ENCODE measurements at regions not wholly inside any gene's neighbourhood (a gene's known extent, or its start where the extent isn't known, plus 50 kb on each side); places are given as distances from the start of the nearest gene placed in this dataset.

GRCh38 chr17:11006530-11006929, 168.6 kb upstream of the PIRT start:
- intact Hi-C loops (cut with micrococcal nuclease): no loop called here
- Mint-ChIP-seq H3K27me3 (peaks cover 0 to 3% of the 10 kb centered on the region in 2 donors), H3K4me3 (no peak overlapping the region), H3K9me3 (peaks cover 0 to 10% (median 4%) of the 10 kb centered on the region in 8 donors), H3K4me1 (no peaks in the 10 kb centered on the region), H3K27ac (no peak overlapping the region), H3K36me3 (no peaks in the 10 kb centered on the region)
- no peak overlapping the region for H3K4me3 ChIP-seq (ENCODE audit: low read length in 2 of 2)
- CTCF ChIA-PET (ENCODE audit: partially characterized antibody): no interaction called here
- no peaks in the 10 kb centered on the region for H3K4me1 ChIP-seq (ENCODE audit: insufficient read depth, low read length)
- no peaks in the 10 kb centered on the region for H3K36me3 ChIP-seq (ENCODE audit: insufficient read depth, low read length)
- no peaks in the 10 kb centered on the region for H3K9me3 ChIP-seq (ENCODE audit: control insufficient read depth in 1 of 2, low read length in 2 of 2)
- no peaks in the 10 kb centered on the region for H3K27me3 ChIP-seq (ENCODE audit: insufficient read depth, low read length)
- POLR2A ChIA-PET (ENCODE audit: partially characterized antibody): no interaction called here
- no peak for DNase-seq
- H3K27ac ChIP-seq (ENCODE audit: low read depth, low read length): no peak overlapping the region

DNA sequence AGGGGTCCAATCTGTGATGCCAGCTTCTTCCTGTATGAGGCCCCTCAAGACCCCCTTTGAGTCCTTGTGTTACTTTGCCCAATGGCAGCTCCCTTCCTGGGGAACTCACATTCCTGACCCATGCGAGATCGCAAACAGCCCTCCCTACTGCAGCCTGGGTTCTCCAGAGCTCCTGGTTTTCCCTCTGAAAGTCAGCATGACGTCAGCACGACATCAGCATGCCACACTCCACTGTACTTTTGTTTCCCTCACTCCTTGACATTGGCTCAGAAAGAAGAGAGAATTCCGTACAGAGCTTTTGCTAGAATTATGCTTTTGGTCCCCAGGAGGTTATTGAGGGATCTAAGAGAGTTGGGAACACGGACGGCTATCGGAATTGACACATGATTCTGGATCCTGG, 168.1 kb upstream of the PIRT start:
- intact Hi-C loops (cut with micrococcal nuclease): no loop called here
- CTCF ChIA-PET (ENCODE audit: partially characterized antibody): no interaction called here
- Mint-ChIP-seq H3K4me3 (no peak overlapping the region), H3K9me3 (peaks cover 0 to 9% (median 4%) of the 10 kb centered on the region in 8 donors), H3K27me3 (peaks cover 0 to 3% of the 10 kb centered on the region in 2 donors), H3K27ac (no peak overlapping the region), H3K4me1 (no peaks in the 10 kb centered on the region), H3K36me3 (no peaks in the 10 kb centered on the region)
- Histone ChIP-seq H3K27ac (ENCODE audit: low read depth, low read length) (no peak overlapping the region), H3K36me3 (ENCODE audit: insufficient read depth, low read length) (no peaks in the 10 kb centered on the region), H3K4me1 (ENCODE audit: insufficient read depth, low read length) (no peaks in the 10 kb centered on the region), H3K9me3 (ENCODE audit: control insufficient read depth in 1 of 2, low read length in 2 of 2) (no peaks in the 10 kb centered on the region), H3K27me3 (ENCODE audit: insufficient read depth, low read length) (no peaks in the 10 kb centered on the region), H3K4me3 (ENCODE audit: low read length in 2 of 2) (no peak overlapping the region)
- DNase-seq: no peak
- POLR2A ChIA-PET (ENCODE audit: partially characterized antibody): no interaction called here

- H3K27me3 ChIP-seq (ENCODE audit: insufficient read depth, low read length): no peaks in the 10 kb centered on the region
- H3K27ac ChIP-seq (ENCODE audit: low read depth, low read length): no peak overlapping the region
- H3K27me3 Mint-ChIP-seq: peaks cover 0 to 5% of the 10 kb centered on the region in 2 donors
- no peaks in the 10 kb centered on the region for H3K4me1 ChIP-seq (ENCODE audit: insufficient read depth, low read length)
- DNase-seq: no peak
- H3K4me3 ChIP-seq (ENCODE audit: low read length in 2 of 2): no peak overlapping the region
- H3K27ac Mint-ChIP-seq: no peak overlapping the region
- intact Hi-C loops (cut with micrococcal nuclease): no loop called here
- no peaks in the 10 kb centered on the region for H3K36me3 ChIP-seq (ENCODE audit: insufficient read depth, low read length)
- no peak overlapping the region for H3K4me3 Mint-ChIP-seq
- CTCF ChIA-PET (ENCODE audit: partially characterized antibody): no interaction called here
- H3K36me3 Mint-ChIP-seq: no peaks in the 10 kb centered on the region
- peaks cover 0 to 7% (median 3%) of the 10 kb centered on the region in 8 donors for H3K9me3 Mint-ChIP-seq
- no peaks in the 10 kb centered on the region for H3K9me3 ChIP-seq (ENCODE audit: control insufficient read depth in 1 of 2, low read length in 2 of 2)
- POLR2A ChIA-PET (ENCODE audit: partially characterized antibody): no interaction called here
- no peaks in the 10 kb centered on the region for H3K4me1 Mint-ChIP-seq
Measured at GRCh38 chr17:11002417-11002816, 164.5 kb upstream of the PIRT start.

GRCh38 chr17:11001651-11002050, 163.8 kb upstream of the PIRT start:
- no peaks in the 10 kb centered on the region for H3K36me3 ChIP-seq (ENCODE audit: insufficient read depth, low read length)
- Mint-ChIP-seq H3K27ac (no peak overlapping the region), H3K9me3 (peaks cover 0 to 6% (median 1%) of the 10 kb centered on the region in 8 donors), H3K4me3 (no peak overlapping the region), H3K4me1 (no peaks in the 10 kb centered on the region), H3K27me3 (peaks cover 0 to 5% of the 10 kb centered on the region in 2 donors), H3K36me3 (no peaks in the 10 kb centered on the region)
- ChIA-PET POLR2A (ENCODE audit: partially characterized antibody) (no interaction called here), CTCF (ENCODE audit: partially characterized antibody) (no interaction called here)
- no peak for DNase-seq
- H3K9me3 ChIP-seq (ENCODE audit: control insufficient read depth in 1 of 2, low read length in 2 of 2): no peaks in the 10 kb centered on the region
- no peaks in the 10 kb centered on the region for H3K4me1 ChIP-seq (ENCODE audit: insufficient read depth, low read length)
- intact Hi-C loops (cut with micrococcal nuclease): no loop called here
- no peak overlapping the region for H3K4me3 ChIP-seq (ENCODE audit: low read length in 2 of 2)
- no peak overlapping the region for H3K27ac ChIP-seq (ENCODE audit: low read depth, low read length)
- H3K27me3 ChIP-seq (ENCODE audit: insufficient read depth, low read length): no peaks in the 10 kb centered on the region

- no peak overlapping the region for H3K4me3 ChIP-seq (ENCODE audit: low read length in 2 of 2)
- POLR2A ChIA-PET (ENCODE audit: partially characterized antibody): no interaction called here
- no peak for DNase-seq
- intact Hi-C loops (cut with micrococcal nuclease): no loop called here
- H3K27me3 ChIP-seq (ENCODE audit: insufficient read depth, low read length): no peaks in the 10 kb centered on the region
- CTCF ChIA-PET (ENCODE audit: partially characterized antibody): no interaction called here
- peaks cover 0 to 9% (median 0%) of the 10 kb centered on the region in 8 donors for H3K9me3 Mint-ChIP-seq
- H3K27me3 Mint-ChIP-seq: peaks cover 3 to 8% of the 10 kb centered on the region in 2 donors
- no peaks in the 10 kb centered on the region for H3K36me3 ChIP-seq (ENCODE audit: insufficient read depth, low read length)
- H3K27ac ChIP-seq (ENCODE audit: low read depth, low read length): no peak overlapping the region
- H3K36me3 Mint-ChIP-seq: no peaks in the 10 kb centered on the region
- H3K4me3 Mint-ChIP-seq: no peak overlapping the region
- H3K27ac Mint-ChIP-seq: no peak overlapping the region
- H3K9me3 ChIP-seq (ENCODE audit: control insufficient read depth in 1 of 2, low read length in 2 of 2): no peaks in the 10 kb centered on the region
- no peaks in the 10 kb centered on the region for H3K4me1 ChIP-seq (ENCODE audit: insufficient read depth, low read length)
- no peaks in the 10 kb centered on the region for H3K4me1 Mint-ChIP-seq
Measured at GRCh38 chr17:10999484-10999883, 161.6 kb upstream of the PIRT start.

DNA sequence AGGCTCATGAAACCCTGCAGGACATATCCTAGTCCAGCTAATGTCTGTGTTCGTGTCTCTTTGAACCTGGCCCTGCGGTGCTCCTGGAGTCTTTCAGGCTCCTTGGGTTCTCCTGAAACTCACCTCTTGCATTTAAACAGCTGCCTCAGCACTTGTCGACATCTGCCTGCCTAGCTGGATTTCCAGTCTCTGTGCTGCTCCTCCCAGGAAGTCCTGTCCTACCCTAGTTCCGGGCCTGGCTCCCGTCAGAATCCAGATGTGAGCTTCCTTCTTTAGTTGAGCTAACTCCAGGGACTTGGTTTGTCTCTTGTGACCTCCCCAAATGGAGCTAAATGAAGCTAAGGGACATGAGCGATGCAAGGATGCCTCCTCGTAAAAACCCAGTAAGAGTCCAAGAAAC, 155.2 kb upstream of the PIRT start:
- no peaks in the 10 kb centered on the region for H3K9me3 ChIP-seq (ENCODE audit: control insufficient read depth in 1 of 2, low read length in 2 of 2)
- H3K27ac ChIP-seq (ENCODE audit: low read depth, low read length): no peak overlapping the region
- POLR2A ChIA-PET (ENCODE audit: partially characterized antibody): no interaction called here
- CTCF ChIA-PET (ENCODE audit: partially characterized antibody): no interaction called here
- no peak overlapping the region for H3K4me3 ChIP-seq (ENCODE audit: low read length in 2 of 2)
- no peak overlapping the region for H3K4me3 Mint-ChIP-seq
- DNase-seq: no peak
- intact Hi-C loops (cut with micrococcal nuclease): no loop called here
- no peaks in the 10 kb centered on the region for H3K27me3 ChIP-seq (ENCODE audit: insufficient read depth, low read length)
- peaks cover 0 to 7% (median 0%) of the 10 kb centered on the region in 8 donors for H3K9me3 Mint-ChIP-seq
- peaks cover 5 to 6% of the 10 kb centered on the region in 2 donors for H3K27me3 Mint-ChIP-seq
- H3K4me1 ChIP-seq (ENCODE audit: insufficient read depth, low read length): no peaks in the 10 kb centered on the region
- no peak overlapping the region for H3K27ac Mint-ChIP-seq
- no peaks in the 10 kb centered on the region for H3K36me3 Mint-ChIP-seq
- H3K36me3 ChIP-seq (ENCODE audit: insufficient read depth, low read length): no peaks in the 10 kb centered on the region
- H3K4me1 Mint-ChIP-seq: no peaks in the 10 kb centered on the region

GRCh38 chr17:10992106-10992880, 154.4 kb upstream of the PIRT start:
- Mint-ChIP-seq H3K4me1 (no peaks in the 10 kb centered on the region), H3K27ac (no peak overlapping the region), H3K9me3 (peaks cover 0 to 6% (median 0%) of the 10 kb centered on the region in 8 donors), H3K27me3 (peaks cover 5% of the 10 kb centered on the region in 2 donors), H3K36me3 (no peaks in the 10 kb centered on the region), H3K4me3 (no peak overlapping the region)
- H3K36me3 ChIP-seq (ENCODE audit: insufficient read depth, low read length): no peaks in the 10 kb centered on the region
- no peak for DNase-seq
- no peaks in the 10 kb centered on the region for H3K4me1 ChIP-seq (ENCODE audit: insufficient read depth, low read length)
- ChIA-PET POLR2A (ENCODE audit: partially characterized antibody) (no interaction called here), CTCF (ENCODE audit: partially characterized antibody) (no interaction called here)
- intact Hi-C loops (cut with micrococcal nuclease): no loop called here
- no peaks in the 10 kb centered on the region for H3K9me3 ChIP-seq (ENCODE audit: control insufficient read depth in 1 of 2, low read length in 2 of 2)
- H3K4me3 ChIP-seq (ENCODE audit: low read length in 2 of 2): no peak overlapping the region
- no peaks in the 10 kb centered on the region for H3K27me3 ChIP-seq (ENCODE audit: insufficient read depth, low read length)
- no peak overlapping the region for H3K27ac ChIP-seq (ENCODE audit: low read depth, low read length)

Measured in CD4-positive, alpha-beta memory T cell (primary cell).